SK-N-SH (cell line): ENCODE measurements at regions not wholly inside any gene's neighbourhood (a gene's known extent, or its start where the extent isn't known, plus 50 kb on each side); places are given as distances from the start of the nearest gene placed in this dataset.
"Not testable (repeated sequence)": the region's sequence is repeated elsewhere in the genome, so short reads cannot be mapped to it uniquely, and the experiment has no call there.

Source experiments
- CTCF ChIA-PET: fragments of 300-600, 350-600 bp; formaldehyde crosslinking; extraction: SDS; loops from one replicate; lab custom pipeline; 2021; lab: Yijun Ruan, JAX
- POLR2A ChIA-PET: fragments of 350-600 bp; sonication (Branson Sonifier 250); formaldehyde crosslinking; extraction: SDS; loops from one replicate; lab custom pipeline; 2020; ENCODE audit warnings: antibody characterized with exemption, inconsistent platforms; lab: Yijun Ruan, JAX
- DNase-seq: peaks from one replicate; pipeline ENCODE4 v3.0.0; 2012
- H2AFZ ChIP-seq: fragments of 200-600 bp; sonication (generic); 2 replicates; pipeline ENCODE4 v1.8.1; 2016; ENCODE audit warnings: antibody characterized with exemption, mild to moderate bottlenecking, low read depth
- H3F3A ChIP-seq: fragments of 200-600 bp; sonication (generic); replicated peaks from 2 replicates; pipeline ENCODE3; 2016; ENCODE audit warnings: antibody characterized with exemption, mild to moderate bottlenecking; ENCODE audit not compliant: insufficient read depth
- H3K27ac ChIP-seq, 2 experiments: fragments of 200-500 bp in 1 of 2; fragments of 200-600 bp in 1 of 2; sonication (Bioruptor generic) in 1 of 2; sonication (generic), shearing (Covaris generic) in 1 of 2; 2 replicates each; pipeline versions ENCODE4 v1.5.1 to v1.6.1; 2014 to 2016; ENCODE audit warnings: low read depth in 2 of 2, inconsistent platforms in 1 of 2, low read length in 1 of 2, mild to moderate bottlenecking in 1 of 2, mixed read lengths in 1 of 2
- H3K27me3 ChIP-seq: fragments of 200-600 bp; sonication (generic), shearing (Covaris generic); 2 replicates; pipeline ENCODE4 v1.6.1; 2016; ENCODE audit warnings: mixed run types; ENCODE audit not compliant: insufficient read depth
- H3K36me3 ChIP-seq, 2 experiments: fragments of 200-500 bp in 1 of 2; fragments of 200-600 bp in 1 of 2; sonication (Bioruptor generic) in 1 of 2; sonication (generic) in 1 of 2; replicated peaks in 1 of 2; 2 replicates each; pipeline versions ENCODE3 to v1.5.1; 2014 to 2016; ENCODE audit warnings: low read length in 1 of 2, mild to moderate bottlenecking in 1 of 2; ENCODE audit not compliant: insufficient read depth in 2 of 2, control insufficient read depth in 1 of 2
- H3K4me1 ChIP-seq, 2 experiments: fragments of 200-500 bp in 1 of 2; fragments of 200-600 bp in 1 of 2; sonication (Bioruptor generic) in 1 of 2; sonication (generic), shearing (Covaris generic) in 1 of 2; 2 replicates each; pipeline versions ENCODE4 v1.5.1 to v1.6.1; 2014 to 2016; ENCODE audit warnings: low read depth in 1 of 2, low read length in 1 of 2, mixed run types in 1 of 2; ENCODE audit not compliant: insufficient read depth in 2 of 2, control insufficient read depth in 1 of 2
- H3K4me2 ChIP-seq: fragments of 200-600 bp; sonication (generic), shearing (Covaris generic); 2 replicates; pipeline ENCODE4 v1.6.1; 2017; ENCODE audit warnings: mixed run types
- H3K4me3 ChIP-seq, 2 experiments: fragments of 200-500 bp in 1 of 2; fragments of 200-600 bp in 1 of 2; sonication (Bioruptor generic) in 1 of 2; sonication (generic), shearing (Covaris generic) in 1 of 2; 2 replicates each; pipeline versions ENCODE4 v1.5.1 to v1.8.1; 2014 to 2016; ENCODE audit warnings: low read depth in 2 of 2, inconsistent platforms in 1 of 2, low read length in 1 of 2, mild to moderate bottlenecking in 1 of 2, mixed read lengths in 1 of 2, moderate library complexity in 1 of 2
- H3K79me2 ChIP-seq: fragments of 200-600 bp; sonication (generic); 2 replicates; pipeline ENCODE4 v1.8.1; 2017; ENCODE audit warnings: mild to moderate bottlenecking; ENCODE audit not compliant: insufficient read depth
- H3K9ac ChIP-seq: fragments of 200-600 bp; sonication (generic); 2 replicates; pipeline ENCODE4 v1.6.1; 2017; ENCODE audit warnings: mixed run types
- H3K9me2 ChIP-seq: fragments of 200-600 bp; sonication (generic); 2 replicates; pipeline ENCODE4 v1.6.1; 2017; ENCODE audit warnings: mixed run types
- H3K9me3 ChIP-seq: fragments of 200-600 bp; sonication (generic); 2 replicates; pipeline ENCODE4 v1.6.1; 2017; ENCODE audit warnings: mixed run types, mild to moderate bottlenecking, moderate library complexity
- H4K20me1 ChIP-seq: fragments of 200-600 bp; sonication (generic); 2 replicates; pipeline ENCODE4 v1.6.1; 2017; ENCODE audit warnings: mild to moderate bottlenecking, mixed run types; ENCODE audit not compliant: insufficient read depth
- CHD2 ChIP-seq: fragments of 150-350 bp; IDR thresholded peaks from 2 replicates; pipeline ENCODE4 v1.6.1; 2018; ENCODE audit warnings: low read length; ENCODE audit not compliant: partially characterized antibody
- EP300 ChIP-seq, 2 experiments: IDR thresholded peaks; 2 replicates each; pipeline versions ENCODE4 v1.4.0 to v1.6.1; 2012; ENCODE audit warnings: borderline replicate concordance in 1 of 2, low read depth in 1 of 2, low read length in 1 of 2
- FOXM1 ChIP-seq: IDR thresholded peaks from 2 replicates; pipeline ENCODE4 v1.4.0; 2012; ENCODE audit warnings: low read depth, mild to moderate bottlenecking
- MXI1 ChIP-seq: IDR thresholded peaks from 2 replicates; pipeline ENCODE4 v1.6.1; 2012; ENCODE audit warnings: mild to moderate bottlenecking, low read depth, low read length, improper control_type of control experiment
- RAD21 ChIP-seq: IDR thresholded peaks from 2 replicates; pipeline ENCODE4 v1.6.1; 2012; ENCODE audit warnings: mild to moderate bottlenecking, low read length
- REST ChIP-seq: IDR thresholded peaks from 2 replicates; pipeline ENCODE4 v1.6.1; 2012; ENCODE audit warnings: mild to moderate bottlenecking, low read depth, low read length, moderate library complexity
- WGBS: methylation state at CpG from one replicate; pipeline ENCODE4 v1.1.6; 2017; ENCODE audit warnings: low lambda C conversion rate; 5-methylcytosine and 5-hydroxymethylcytosine counted together
- TF ChIP-seq, protein P1 (sequence below): fragments of 150-350 bp; IDR thresholded peaks from 2 replicates; pipeline ENCODE4 v1.6.1; 2016; ENCODE audit warnings: mild to moderate bottlenecking, low read depth, low read length

GRCh38 chr4:38483628-38484027, 180.4 kb upstream of the KLF3 start:
- H3F3A ChIP-seq, DNase-seq, POLR2A ChIA-PET, H3K27me3 ChIP-seq, H3K9ac ChIP-seq, H3K36me3 ChIP-seq, H3K27ac ChIP-seq, H3K9me2 ChIP-seq, H3K4me3 ChIP-seq, H2AFZ ChIP-seq, H3K4me1 ChIP-seq, CTCF ChIA-PET, H4K20me1 ChIP-seq, H3K79me2 ChIP-seq, H3K4me2 ChIP-seq, H3K9me3 ChIP-seq: not testable (repeated sequence)

GRCh38 chr4:38489011-38489861, 174.8 kb upstream of the KLF3 start:
- no peak for DNase-seq

More at GRCh38 chr4:38489011-38489861, 174.8 kb upstream of the KLF3 start:
- POLR2A ChIA-PET, result no interaction called here
- no peaks in the 10 kb centered on the region for H3K9me2 ChIP-seq
- H3K4me1 ChIP-seq, result no peaks in the 10 kb centered on the region; a peak in 1 of 4 replicates
- no peak overlapping the region for H2AFZ ChIP-seq
- no peaks in the 10 kb centered on the region for H3K79me2 ChIP-seq
- WGBS, result 68% methylated on average over 7 of the region's 9 CpGs
- H4K20me1 ChIP-seq, result no peaks in the 10 kb centered on the region
- no peaks in the 10 kb centered on the region for H3K36me3 ChIP-seq
- H3K27ac ChIP-seq, result no peak overlapping the region
- no peak overlapping the region for H3K4me3 ChIP-seq
- TF ChIP-seq EP300 (IDR thresholded peaks at IDR 0.05; ENCODE audit: borderline replicate concordance in 1 of 2, low read depth in 1 of 2, low read length in 1 of 2) (no peak), REST (no peak), CHD2 (no peak), MXI1 (no peak), FOXM1 (no peak), RAD21 (no peak)
- TF ChIP-seq, protein P1, sequence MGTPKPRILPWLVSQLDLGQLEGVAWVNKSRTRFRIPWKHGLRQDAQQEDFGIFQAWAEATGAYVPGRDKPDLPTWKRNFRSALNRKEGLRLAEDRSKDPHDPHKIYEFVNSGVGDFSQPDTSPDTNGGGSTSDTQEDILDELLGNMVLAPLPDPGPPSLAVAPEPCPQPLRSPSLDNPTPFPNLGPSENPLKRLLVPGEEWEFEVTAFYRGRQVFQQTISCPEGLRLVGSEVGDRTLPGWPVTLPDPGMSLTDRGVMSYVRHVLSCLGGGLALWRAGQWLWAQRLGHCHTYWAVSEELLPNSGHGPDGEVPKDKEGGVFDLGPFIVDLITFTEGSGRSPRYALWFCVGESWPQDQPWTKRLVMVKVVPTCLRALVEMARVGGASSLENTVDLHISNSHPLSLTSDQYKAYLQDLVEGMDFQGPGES, result no peak
- no peaks in the 10 kb centered on the region for H3K9me3 ChIP-seq
- H3F3A ChIP-seq, result no peaks in the 10 kb centered on the region
- H3K4me2 ChIP-seq, result no peak overlapping the region
- no peaks in the 10 kb centered on the region for H3K27me3 ChIP-seq
- CTCF ChIA-PET, result no interaction called here
- no peak overlapping the region for H3K9ac ChIP-seq
